ENCODE measurements at regions not wholly inside any gene's neighbourhood (a gene's known extent, or its start where the extent isn't known, plus 50 kb on each side); places are given as distances from the start of the nearest gene placed in this dataset.

GRCh38 chr3:88336894-88337293 is 187.1 kb downstream of the C3orf38 start:
- FAIRE-seq, result no peak
- no peak for DNase-seq (ENCODE audit: insufficient read length, low spot score)
- TF ChIP-seq CTCF (IDR thresholded peaks at IDR 0.05; ENCODE audit: insufficient read depth, missing control alignments), result no peak

- no peak for TF ChIP-seq CTCF (IDR thresholded peaks at IDR 0.05; ENCODE audit: insufficient read depth, missing control alignments)
- no peak for DNase-seq (ENCODE audit: insufficient read length, low spot score)
- FAIRE-seq, result no peak
Observed at GRCh38 chr3:88343264-88343663, 193.5 kb downstream of the C3orf38 start.

GRCh38 chr3:88346643-88347042 is 196.9 kb downstream of the C3orf38 start:
- TF ChIP-seq CTCF (IDR thresholded peaks at IDR 0.05; ENCODE audit: insufficient read depth, missing control alignments), result no peak
- DNase-seq (ENCODE audit: insufficient read length, low spot score), result no peak
- no peak for FAIRE-seq

- no peak for TF ChIP-seq CTCF (IDR thresholded peaks at IDR 0.05; ENCODE audit: insufficient read depth, missing control alignments)
- FAIRE-seq (no peak), DNase-seq (ENCODE audit: insufficient read length, low spot score) (no peak)
Observed at GRCh38 chr3:88362428-88362827, 212.7 kb downstream of the C3orf38 start.

GRCh38 chr3:88364926-88365325 is 215.2 kb downstream of the C3orf38 start:
- FAIRE-seq (no peak), DNase-seq (ENCODE audit: insufficient read length, low spot score) (no peak)
- no peak for TF ChIP-seq CTCF (IDR thresholded peaks at IDR 0.05; ENCODE audit: insufficient read depth, missing control alignments)

- TF ChIP-seq CTCF (IDR thresholded peaks at IDR 0.05; ENCODE audit: insufficient read depth, missing control alignments), result no peak
- FAIRE-seq, result no peak
Observed at GRCh38 chr3:88369337-88369736, 219.6 kb downstream of the C3orf38 start.

GRCh38 chr3:88369767-88370166 is 220.0 kb downstream of the C3orf38 start:
- TF ChIP-seq CTCF (IDR thresholded peaks at IDR 0.05; ENCODE audit: insufficient read depth, missing control alignments), result no peak
- DNase-seq (ENCODE audit: insufficient read length, low spot score) (no peak), FAIRE-seq (no peak)

More at GRCh38 chr3:88369337-88369736, 219.6 kb downstream of the C3orf38 start:
- no peak for DNase-seq (ENCODE audit: insufficient read length, low spot score)

Data from D721Med (cell line).